Right lobe of liver (tissue), 4 donors: ENCODE measurements at regions not wholly inside any gene's neighbourhood (a gene's known extent, or its start where the extent isn't known, plus 50 kb on each side); places are given as distances from the start of the nearest gene placed in this dataset.

Experiments used
- POLR2A ChIP-seq: fragments of 450-650 bp; IDR thresholded peaks from one replicate; pipeline ENCODE4 v1.6.1; 2017; ENCODE audit warnings: antibody characterized with exemption, mild to moderate bottlenecking
- TF ChIP-seq, protein P1 (sequence below), 4 donors: fragments of 200-600 bp in 3 of 4; fragments of 450-650 bp in 1 of 4; IDR thresholded peaks; one replicate each; pipeline versions ENCODE4 v1.5.1 to v1.8.0; 2016 to 2022; ENCODE audit warnings: antibody characterized with exemption in 4 of 4, mild to moderate bottlenecking in 2 of 4
- donor health status: DM: no; HTN: no; CAD: no.
- donor health status: DM: no; HTN: no; CAD: no.
- donor health status: DM: no; HTN: yes; CAD: no.

GRCh38 chr7:46653848-46654247, 732.8 kb upstream of the IGFBP3 start:
- TF ChIP-seq, protein P1, sequence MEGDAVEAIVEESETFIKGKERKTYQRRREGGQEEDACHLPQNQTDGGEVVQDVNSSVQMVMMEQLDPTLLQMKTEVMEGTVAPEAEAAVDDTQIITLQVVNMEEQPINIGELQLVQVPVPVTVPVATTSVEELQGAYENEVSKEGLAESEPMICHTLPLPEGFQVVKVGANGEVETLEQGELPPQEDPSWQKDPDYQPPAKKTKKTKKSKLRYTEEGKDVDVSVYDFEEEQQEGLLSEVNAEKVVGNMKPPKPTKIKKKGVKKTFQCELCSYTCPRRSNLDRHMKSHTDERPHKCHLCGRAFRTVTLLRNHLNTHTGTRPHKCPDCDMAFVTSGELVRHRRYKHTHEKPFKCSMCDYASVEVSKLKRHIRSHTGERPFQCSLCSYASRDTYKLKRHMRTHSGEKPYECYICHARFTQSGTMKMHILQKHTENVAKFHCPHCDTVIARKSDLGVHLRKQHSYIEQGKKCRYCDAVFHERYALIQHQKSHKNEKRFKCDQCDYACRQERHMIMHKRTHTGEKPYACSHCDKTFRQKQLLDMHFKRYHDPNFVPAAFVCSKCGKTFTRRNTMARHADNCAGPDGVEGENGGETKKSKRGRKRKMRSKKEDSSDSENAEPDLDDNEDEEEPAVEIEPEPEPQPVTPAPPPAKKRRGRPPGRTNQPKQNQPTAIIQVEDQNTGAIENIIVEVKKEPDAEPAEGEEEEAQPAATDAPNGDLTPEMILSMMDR (IDR thresholded peaks at IDR 0.05) = no peak
- no peak for TF ChIP-seq POLR2A
